ENCODE measurements at regions not wholly inside any gene's neighbourhood (a gene's known extent, or its start where the extent isn't known, plus 50 kb on each side); places are given as distances from the start of the nearest gene placed in this dataset.

DNA sequence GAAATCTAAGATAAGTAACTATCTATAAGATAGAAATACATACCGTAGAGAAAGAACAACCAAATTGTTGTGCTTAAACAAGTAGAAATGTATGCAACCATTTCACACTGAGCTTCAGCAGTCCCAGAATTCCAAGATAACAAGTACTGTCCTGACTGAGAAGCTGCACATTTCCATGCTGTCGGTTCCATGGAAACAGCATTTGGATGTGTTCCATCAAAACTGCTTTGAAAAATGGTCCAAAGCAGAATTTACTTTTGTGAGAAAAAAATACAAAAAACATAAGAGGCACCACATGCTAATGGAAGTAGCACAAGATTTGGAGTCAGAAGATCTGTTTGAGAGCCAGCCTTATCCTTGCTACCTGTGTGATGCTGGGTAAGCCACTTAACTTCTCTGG is 92.6 kb downstream of the MTERF1 start:
- TF ChIP-seq EZH2phosphoT487 (IDR thresholded peaks at IDR 0.05; ENCODE audit: insufficient read depth, low read depth) = no peak
- no peak for TF ChIP-seq EZH2 (IDR thresholded peaks at IDR 0.05; ENCODE audit: insufficient read depth, poor library complexity, severe bottlenecking)

Data from GM23248 (cell line).